WTC11 (cell line): ENCODE measurements at regions not wholly inside any gene's neighbourhood (a gene's known extent, or its start where the extent isn't known, plus 50 kb on each side); places are given as distances from the start of the nearest gene placed in this dataset.

Source experiments
- IRF2 ChIP-seq: sonication (generic); formaldehyde crosslinking; IDR thresholded peaks from 2 replicates; pipeline ENCODE4 v1.8.0; 2022; ENCODE audit warnings: low read depth, missing genetic modification reagents, borderline replicate concordance
- ZNF423 ChIP-seq: fragments of 250-450 bp; sonication (Bioruptor Pico); IDR thresholded peaks from 2 replicates; pipeline ENCODE4 v2.1.2; 2022; ENCODE audit warnings: mild to moderate bottlenecking, moderate library complexity

- no peak for TF ChIP-seq ZNF423 (CRISPR knock-in tag)
- no peak for TF ChIP-seq IRF2 (CRISPR knock-in tag)
Observed at GRCh38 chr2:234426616-234427015, 70.3 kb downstream of the ARL4C start.
